ENCODE measurements at regions not wholly inside any gene's neighbourhood (a gene's known extent, or its start where the extent isn't known, plus 50 kb on each side); places are given as distances from the start of the nearest gene placed in this dataset.
"Not testable (repeated sequence)": the region's sequence is repeated elsewhere in the genome, so short reads cannot be mapped to it uniquely, and the experiment has no call there.

DNA sequence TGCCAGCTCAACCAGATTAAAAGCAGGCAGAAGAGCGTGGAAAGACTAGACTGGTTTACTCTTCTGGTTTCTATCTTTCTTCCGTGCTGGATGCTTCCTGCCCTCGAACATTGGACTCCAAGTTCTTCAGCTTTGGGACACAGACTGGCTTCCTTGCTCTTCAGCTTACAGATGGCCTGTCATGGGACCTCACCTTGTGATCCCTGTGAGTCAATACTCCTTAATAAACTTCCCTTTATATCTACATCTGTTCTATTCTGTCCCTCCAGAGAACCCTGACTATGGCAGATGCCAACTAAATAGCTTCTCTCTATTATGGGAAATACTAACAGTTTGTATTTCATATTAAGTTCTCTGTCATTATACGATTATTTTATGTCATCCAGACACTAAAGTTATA, 609.1 kb downstream of the LMO7 start:
- Histone ChIP-seq H3K4me3 (ENCODE audit: low read depth, low read length) (no peak overlapping the region), H3K27me3 (ENCODE audit: control insufficient read depth, insufficient read depth, low read length) (no peaks in the 10 kb centered on the region), H3K36me3 (ENCODE audit: control insufficient read depth, insufficient read depth, low read length) (no peaks in the 10 kb centered on the region)
- TF ChIP-seq, protein P1, sequence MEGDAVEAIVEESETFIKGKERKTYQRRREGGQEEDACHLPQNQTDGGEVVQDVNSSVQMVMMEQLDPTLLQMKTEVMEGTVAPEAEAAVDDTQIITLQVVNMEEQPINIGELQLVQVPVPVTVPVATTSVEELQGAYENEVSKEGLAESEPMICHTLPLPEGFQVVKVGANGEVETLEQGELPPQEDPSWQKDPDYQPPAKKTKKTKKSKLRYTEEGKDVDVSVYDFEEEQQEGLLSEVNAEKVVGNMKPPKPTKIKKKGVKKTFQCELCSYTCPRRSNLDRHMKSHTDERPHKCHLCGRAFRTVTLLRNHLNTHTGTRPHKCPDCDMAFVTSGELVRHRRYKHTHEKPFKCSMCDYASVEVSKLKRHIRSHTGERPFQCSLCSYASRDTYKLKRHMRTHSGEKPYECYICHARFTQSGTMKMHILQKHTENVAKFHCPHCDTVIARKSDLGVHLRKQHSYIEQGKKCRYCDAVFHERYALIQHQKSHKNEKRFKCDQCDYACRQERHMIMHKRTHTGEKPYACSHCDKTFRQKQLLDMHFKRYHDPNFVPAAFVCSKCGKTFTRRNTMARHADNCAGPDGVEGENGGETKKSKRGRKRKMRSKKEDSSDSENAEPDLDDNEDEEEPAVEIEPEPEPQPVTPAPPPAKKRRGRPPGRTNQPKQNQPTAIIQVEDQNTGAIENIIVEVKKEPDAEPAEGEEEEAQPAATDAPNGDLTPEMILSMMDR (IDR thresholded peaks at IDR 0.05; ENCODE audit: insufficient read depth, low read length, poor library complexity, severe bottlenecking): no peak
- DNase-seq (ENCODE audit: low read depth): no peak

DNA sequence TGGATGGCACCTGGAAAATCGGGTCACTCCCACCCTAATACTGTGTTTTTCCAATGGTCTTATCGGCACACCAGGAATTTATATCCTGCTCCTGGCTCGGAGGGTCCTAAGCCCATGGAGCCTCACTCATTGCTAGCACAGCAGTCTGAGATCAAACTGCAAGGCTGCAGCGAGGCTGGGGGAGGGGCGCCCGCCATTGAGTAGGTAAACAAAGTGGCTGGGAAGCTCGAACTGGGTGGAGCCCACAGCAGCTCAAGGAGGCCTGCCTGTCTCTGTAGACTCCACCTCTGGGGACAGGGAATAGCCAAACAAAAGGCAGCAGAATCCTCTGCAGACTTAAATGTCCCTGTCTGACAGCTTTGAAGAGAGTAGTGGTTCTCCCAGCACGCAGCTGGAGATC, 607.0 kb downstream of the LMO7 start:
- not testable (repeated sequence) for H3K36me3 ChIP-seq (ENCODE audit: control insufficient read depth, insufficient read depth, low read length); DNase-seq (ENCODE audit: low read depth); H3K27me3 ChIP-seq (ENCODE audit: control insufficient read depth, insufficient read depth, low read length); H3K4me3 ChIP-seq (ENCODE audit: low read depth, low read length)

DNA sequence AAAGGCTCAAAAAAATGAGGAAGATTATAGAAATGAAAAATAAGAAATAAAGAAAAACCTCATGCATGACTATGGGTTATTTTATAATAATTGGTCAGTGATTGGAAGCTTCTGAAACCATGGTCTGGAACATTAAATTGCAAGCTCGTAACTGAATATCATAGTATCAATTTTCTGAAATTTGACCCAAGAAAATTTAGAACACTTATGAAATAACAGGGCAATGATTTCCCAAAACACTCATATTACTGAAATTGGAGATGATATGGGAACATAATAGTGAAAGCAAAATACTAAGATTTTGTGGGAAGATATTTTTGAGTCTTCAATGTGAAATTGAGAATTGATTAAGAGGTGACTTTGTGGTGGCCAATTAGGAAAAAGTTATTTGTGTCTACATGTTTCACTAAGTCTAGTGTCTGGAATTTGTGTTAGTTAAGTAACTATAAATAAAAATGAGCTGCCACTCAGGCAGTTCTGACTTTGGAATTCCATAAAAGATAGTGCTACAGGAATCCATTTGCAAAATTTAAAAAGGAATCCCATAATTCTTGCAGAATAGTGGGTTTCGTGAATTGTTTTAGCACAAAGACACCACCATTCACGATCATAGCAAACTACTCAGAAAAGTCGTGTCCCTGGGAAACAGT, 603.0 kb downstream of the LMO7 start:
- TF ChIP-seq, protein P1 (IDR thresholded peaks at IDR 0.05; ENCODE audit: insufficient read depth, low read length, poor library complexity, severe bottlenecking): no peak
- no peaks in the 10 kb centered on the region for H3K27me3 ChIP-seq (ENCODE audit: control insufficient read depth, insufficient read depth, low read length)
- H3K36me3 ChIP-seq (ENCODE audit: control insufficient read depth, insufficient read depth, low read length): no peaks in the 10 kb centered on the region
- no peak overlapping the region for H3K4me3 ChIP-seq (ENCODE audit: low read depth, low read length)
- no peak for DNase-seq (ENCODE audit: low read depth)

DNA sequence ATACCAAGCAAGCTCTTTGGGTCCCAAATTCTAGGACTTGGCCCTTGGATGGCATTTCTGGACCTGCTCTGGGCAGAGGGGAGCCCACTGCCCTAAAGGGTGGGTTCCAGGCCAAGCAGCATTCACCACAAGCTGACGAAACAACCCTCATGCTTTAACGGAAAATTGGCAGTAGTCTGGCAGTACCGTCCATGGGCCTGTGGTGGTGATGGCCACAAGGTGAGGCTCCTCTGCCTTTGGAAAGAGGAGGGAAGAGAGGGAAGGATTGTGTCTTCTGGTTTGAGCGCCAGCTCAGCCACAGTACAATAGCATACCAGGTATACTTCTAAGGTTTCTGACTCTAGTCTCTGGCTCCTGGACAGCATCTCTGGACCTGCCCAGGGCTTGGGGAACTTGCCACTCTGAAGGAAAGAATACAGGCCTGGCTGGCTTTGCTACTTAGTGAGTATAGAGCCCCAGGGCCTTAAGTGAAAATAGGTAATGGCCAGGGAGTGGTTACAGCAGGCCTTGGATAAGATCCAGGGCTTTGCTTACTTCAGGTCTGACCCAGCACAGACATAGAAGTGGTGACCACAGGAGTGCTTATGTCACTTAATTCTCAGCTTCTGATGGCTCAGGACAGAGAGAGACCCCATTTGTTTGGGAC, 595.5 kb downstream of the LMO7 start:
- TF ChIP-seq, protein P1 (IDR thresholded peaks at IDR 0.05; ENCODE audit: insufficient read depth, low read length, poor library complexity, severe bottlenecking): no peak
- no peaks in the 10 kb centered on the region for H3K36me3 ChIP-seq (ENCODE audit: control insufficient read depth, insufficient read depth, low read length)
- no peak overlapping the region for H3K4me3 ChIP-seq (ENCODE audit: low read depth, low read length)
- DNase-seq (ENCODE audit: low read depth): no peak
- H3K27me3 ChIP-seq (ENCODE audit: control insufficient read depth, insufficient read depth, low read length): no peaks in the 10 kb centered on the region

DNA sequence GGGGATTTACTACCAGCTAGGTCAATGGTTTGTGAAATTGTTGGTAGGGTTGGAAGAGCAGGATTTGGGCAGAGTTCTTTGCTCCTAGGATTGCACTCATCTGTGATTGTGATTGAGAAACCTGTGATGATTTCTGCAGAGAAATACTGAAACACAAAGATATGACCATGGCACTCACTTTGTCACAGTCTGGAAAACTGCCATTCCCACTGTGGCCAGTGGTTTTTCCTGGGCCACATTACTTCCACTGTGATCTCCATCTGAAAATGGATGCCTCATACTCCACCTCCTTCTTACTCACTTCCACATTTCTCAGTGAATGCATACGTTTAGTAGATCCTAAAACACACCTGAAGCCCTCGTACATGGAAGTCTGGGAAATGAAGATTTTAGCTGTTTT, 593.2 kb downstream of the LMO7 start:
- TF ChIP-seq, protein P1 (IDR thresholded peaks at IDR 0.05; ENCODE audit: insufficient read depth, low read length, poor library complexity, severe bottlenecking): no peak
- Histone ChIP-seq H3K36me3 (ENCODE audit: control insufficient read depth, insufficient read depth, low read length) (no peaks in the 10 kb centered on the region), H3K27me3 (ENCODE audit: control insufficient read depth, insufficient read depth, low read length) (no peaks in the 10 kb centered on the region), H3K4me3 (ENCODE audit: low read depth, low read length) (no peak overlapping the region)
- no peak for DNase-seq (ENCODE audit: low read depth)

DNA sequence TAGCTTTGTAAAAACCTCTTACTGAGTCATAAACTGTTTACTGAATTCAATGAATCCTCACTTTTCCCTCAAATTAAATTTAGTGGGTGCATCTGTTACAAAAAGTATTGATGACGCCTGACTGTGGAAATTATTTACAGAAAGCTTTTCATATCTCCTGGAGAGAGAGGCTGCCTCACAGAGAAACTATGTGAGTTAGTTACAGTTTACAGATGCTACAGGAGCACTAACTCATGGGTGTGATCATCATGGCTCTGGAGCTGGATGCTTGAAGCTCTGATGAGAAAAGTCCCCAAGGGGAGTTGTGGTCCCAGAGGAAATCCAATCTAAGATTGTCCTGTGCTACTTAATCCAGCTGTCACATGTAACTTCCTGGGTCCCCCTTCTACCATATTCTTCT, 590.8 kb downstream of the LMO7 start:
- Histone ChIP-seq H3K4me3 (ENCODE audit: low read depth, low read length) (no peak overlapping the region), H3K27me3 (ENCODE audit: control insufficient read depth, insufficient read depth, low read length) (no peaks in the 10 kb centered on the region), H3K36me3 (ENCODE audit: control insufficient read depth, insufficient read depth, low read length) (no peaks in the 10 kb centered on the region)
- TF ChIP-seq, protein P1 (IDR thresholded peaks at IDR 0.05; ENCODE audit: insufficient read depth, low read length, poor library complexity, severe bottlenecking): no peak
- no peak for DNase-seq (ENCODE audit: low read depth)

Data from kidney epithelial cell (primary cell).